GM21723 (cell line): ENCODE measurements at regions not wholly inside any gene's neighbourhood (a gene's known extent, or its start where the extent isn't known, plus 50 kb on each side); places are given as distances from the start of the nearest gene placed in this dataset.
"Not testable (repeated sequence)": the region's sequence is repeated elsewhere in the genome, so short reads cannot be mapped to it uniquely, and the experiment has no call there.

Source experiments
- ATAC-seq: cut with Tn5 transposase; IDR thresholded peaks from one replicate; pipeline ENCODE4 v1.9.1; 2021; ENCODE audit warnings: mild to moderate bottlenecking, moderate library complexity; ENCODE audit not compliant: unreplicated experiment

- ATAC-seq: no peak
Observed at GRCh38 chr12:19763488-19763887, 324.2 kb downstream of the AEBP2 start.

- no peak for ATAC-seq
Observed at GRCh38 chr12:19764408-19764807, 325.1 kb downstream of the AEBP2 start.

DNA sequence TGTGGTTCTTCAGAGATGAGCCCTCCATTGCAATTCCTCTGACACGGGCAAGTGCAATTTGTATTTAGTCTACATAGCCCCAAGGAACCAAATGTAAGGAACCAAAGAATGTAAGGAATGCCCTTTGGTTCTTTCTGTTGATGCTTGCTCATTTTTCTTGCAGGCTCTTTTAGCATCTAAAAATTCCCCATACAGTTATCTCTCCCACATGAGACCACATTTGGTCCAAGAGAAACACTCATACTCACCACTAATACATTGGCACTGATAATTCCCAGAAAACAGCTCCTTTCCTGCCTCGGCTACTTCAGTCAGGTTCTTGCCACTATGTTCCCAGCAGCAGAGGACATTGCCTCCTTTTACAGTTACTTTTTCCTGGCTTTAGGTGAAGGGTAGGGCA is 332.6 kb downstream of the AEBP2 start:
- no peak for ATAC-seq

- no peak for ATAC-seq
Observed at GRCh38 chr12:19772776-19773175, 333.5 kb downstream of the AEBP2 start.

- no peak for ATAC-seq
Observed at GRCh38 chr12:19775241-19775640, 335.9 kb downstream of the AEBP2 start.

DNA sequence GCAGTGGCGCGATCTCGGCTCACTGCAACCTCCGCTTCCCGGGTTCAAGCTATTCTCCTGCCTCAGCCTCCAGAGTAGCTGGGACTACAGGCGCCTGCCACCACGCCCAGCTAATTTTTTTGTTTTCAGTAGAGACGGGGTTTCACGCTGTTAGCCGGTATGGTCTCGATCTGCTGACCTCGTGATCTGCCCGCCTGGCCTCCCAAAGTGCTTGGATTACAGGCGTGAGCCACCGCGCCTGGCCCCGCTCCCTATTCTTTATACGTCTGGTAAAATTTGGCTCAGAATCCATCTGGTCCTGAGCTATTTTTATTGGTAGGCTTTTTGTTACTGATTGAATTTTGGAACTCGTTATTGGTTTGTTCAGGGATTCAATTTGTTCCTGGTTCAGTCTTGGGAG is 336.7 kb downstream of the AEBP2 start:
- not testable (repeated sequence) for ATAC-seq

DNA sequence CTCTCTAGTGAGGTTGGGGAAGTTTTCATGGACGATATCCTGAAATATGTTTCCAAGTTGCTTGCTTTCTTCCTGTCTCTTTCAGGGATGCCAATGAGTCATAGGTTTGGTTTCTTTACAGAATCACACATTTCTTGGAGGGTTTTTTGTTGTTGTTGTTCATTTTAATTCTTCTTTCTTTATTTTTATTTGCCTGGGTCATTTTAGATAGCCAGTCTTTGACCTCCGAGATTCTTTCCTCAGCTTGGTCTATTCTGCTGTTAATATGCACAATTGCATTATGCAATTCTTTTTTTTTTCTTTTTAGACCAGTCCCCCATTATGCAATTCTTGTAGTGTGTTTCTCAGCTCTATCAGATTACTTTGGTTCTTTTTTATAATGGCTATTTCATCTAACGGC is 338.9 kb downstream of the AEBP2 start:
- no peak for ATAC-seq

DNA sequence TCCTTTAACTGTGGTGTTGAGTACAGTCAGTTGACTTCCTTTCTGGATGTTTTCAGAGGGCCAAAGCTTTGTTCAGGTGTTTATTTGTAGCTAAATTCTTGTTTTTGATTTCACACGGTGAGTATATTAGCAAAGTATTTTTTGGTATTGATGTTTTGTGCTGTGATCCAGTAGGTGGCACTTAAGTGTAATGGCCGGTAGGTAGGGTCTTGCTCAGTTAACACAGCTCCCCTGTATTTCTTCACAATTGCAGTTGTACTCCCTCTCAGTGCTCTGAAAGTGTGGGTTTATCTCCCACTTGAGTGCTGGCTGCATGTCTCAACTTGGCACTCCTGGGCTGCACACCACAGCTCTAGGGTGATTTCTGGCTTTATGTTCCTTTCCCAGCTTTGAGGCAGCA is 339.5 kb downstream of the AEBP2 start:
- ATAC-seq: no peak

DNA sequence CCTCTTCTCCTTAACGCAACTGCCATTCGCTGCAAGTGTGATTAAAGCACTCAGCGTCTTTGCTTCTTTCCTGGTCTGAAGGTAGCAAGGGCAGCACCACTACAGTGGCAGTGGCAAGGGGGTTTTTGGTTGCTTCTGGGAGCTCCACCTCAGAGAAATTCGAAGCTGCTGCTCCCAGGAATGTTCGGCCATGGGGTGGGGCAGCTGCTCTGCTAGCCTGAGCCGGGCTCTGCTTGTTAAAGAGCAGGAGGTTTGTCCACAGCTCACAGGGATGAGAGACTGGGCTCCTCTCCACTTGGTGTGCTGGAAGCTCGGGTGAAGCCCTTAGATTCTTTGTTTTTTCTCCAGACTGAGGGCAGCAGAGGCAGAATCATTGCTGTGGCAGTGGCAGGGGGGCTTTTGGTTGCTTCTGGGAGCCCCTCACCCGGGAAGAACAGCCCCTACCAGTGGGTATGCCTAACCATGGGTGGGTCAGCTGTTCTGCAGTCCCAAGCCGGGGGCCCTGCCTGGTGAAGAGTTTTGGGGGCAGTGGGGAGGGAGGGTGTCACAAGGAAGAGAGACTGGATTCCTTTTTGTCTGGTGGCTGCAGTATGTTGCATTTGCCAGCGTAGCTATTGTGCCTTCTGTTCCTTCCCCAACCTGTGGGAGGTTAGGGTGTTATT is 340.2 kb downstream of the AEBP2 start:
- ATAC-seq: no peak

DNA sequence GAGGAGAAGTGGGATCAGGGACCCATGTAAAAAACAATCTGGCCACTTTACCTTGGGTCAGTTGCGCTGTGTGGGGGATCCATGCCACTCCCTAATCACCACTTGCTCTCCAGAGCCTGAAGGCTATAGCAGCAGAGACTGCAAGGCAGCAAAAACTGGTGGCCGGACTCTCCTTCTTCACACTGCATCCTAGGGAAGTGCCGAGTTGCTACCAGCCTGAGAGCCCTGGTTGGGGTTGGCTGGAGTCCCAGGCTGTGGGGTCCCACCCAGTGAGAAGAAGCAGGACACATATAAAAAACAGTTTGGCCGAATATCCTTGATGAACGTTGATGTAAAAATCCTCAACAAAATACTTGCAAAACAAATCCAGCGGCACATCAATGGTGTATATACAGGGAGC is 341.2 kb downstream of the AEBP2 start:
- ATAC-seq: no peak

DNA sequence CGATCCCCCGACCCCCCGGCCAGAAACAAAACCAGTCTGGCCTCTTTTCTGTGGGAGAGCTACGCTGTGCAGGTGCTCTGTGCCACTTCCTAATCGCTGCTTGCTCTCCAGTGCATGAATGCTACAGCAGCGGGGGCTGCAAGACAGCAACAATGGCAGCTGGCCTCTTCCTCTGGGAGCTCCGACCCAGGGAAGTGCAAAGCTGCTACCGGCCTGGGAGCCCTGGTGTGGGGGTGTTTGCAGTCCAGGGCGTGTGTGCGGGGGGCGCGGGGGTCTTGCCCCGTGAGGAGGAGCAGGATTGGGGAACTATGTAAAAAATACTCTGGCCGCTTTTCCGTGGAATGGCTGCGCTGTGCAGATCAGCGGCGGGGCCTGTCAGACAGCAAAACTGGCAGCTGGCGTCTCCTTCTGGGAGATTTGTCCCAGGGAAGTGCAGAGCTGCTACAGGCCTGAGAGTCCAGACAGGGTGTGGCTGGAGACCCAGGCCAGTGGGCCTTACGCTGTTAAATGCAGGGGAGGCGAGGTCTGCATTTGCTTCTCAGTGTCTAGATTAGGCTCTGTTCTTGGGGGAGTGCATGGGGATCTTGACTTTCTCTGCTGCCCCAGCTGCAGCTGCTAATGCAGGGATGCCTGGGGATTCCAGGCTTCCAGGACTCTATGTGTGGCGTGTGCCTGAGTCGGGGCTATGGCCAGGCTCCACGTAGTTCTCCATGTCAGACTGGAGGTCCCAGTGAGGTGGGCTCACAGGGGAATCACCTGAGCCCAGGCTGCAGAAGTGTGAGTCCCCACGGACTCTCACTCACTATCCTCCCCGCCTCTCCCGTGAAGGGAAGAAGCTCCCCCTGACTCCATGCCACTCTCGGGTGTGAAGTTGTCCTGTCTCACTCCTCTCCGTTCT is 344.5 kb downstream of the AEBP2 start:
- no peak for ATAC-seq

- ATAC-seq: no peak
Observed at GRCh38 chr12:19792028-19792427, 352.7 kb downstream of the AEBP2 start.

DNA sequence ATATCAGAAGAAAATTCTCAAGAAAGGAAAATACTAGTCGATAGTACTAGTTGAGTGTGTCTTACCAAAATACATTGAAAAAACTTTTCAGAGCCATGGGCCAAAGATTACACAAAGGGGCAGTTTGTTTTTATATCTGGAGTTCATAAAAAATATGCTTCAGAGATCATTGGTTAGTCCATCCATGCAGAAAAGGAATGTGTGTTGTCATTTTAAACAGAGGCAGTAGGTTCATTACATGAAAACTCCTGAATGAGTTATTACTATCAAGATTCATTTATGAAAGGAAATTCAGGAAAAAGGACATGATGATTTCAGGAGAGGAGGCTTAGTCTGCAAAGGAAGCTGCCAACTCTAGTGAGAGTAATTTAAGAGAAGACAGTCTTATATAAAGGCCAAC is 354.8 kb downstream of the AEBP2 start:
- ATAC-seq: no peak

DNA sequence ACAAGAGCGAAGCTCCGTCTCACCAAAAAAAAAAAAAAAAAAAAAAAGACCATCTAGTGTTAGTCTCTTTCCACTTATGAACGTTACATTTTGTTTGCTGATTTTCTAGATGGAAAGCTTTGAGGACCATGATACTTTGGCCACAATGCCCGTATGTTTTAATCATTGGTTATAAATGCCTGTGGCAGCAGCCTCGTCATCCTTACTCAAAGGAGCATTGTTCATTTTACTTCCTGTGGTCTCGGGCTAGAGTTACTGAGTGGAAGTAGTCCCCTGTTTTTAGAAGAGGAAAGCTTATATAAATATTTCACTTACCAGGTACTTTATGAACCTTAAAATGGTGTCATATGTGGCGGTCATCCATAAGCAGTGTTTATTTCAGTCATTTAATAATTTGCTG is 359.9 kb downstream of the AEBP2 start:
- ATAC-seq: no peak

- ATAC-seq: no peak
Observed at GRCh38 chr12:19799895-19800602, 360.8 kb downstream of the AEBP2 start.

DNA sequence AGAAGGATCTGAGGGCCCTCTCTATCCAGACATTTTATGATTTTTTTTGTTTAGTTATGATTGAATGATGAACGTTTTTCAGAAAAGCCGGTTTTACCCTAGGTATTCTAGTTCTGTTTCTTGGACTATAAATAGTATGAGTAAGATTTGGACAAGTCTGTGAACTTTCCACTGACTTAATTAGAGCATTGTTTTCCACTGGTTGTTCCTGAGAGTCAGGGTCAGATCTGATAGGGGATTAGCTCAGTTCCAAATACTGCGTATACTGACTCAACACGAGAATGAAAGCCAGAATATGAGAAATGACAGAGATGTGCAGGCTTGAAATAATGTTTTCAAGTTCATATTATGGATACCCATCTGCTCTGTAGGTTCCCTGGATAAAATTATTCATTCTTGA is 361.6 kb downstream of the AEBP2 start:
- ATAC-seq: no peak

DNA sequence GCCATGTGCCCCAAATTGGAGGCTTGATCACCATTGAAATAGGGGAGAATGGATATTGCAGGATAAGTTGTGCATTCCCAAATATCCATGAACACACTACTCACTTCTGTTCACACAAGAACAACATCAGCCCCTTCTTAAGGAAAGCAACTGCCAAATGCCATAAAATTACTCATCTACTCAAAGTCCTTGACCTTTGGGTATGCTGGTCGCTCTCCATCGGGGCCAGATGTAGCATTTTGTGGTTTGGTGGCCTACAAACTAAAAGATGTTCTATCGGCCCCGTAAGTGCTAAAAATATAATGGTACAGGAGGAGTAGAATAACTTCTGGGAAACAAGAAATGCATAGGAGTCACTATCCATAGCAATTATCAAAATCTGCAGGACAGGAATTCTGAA is 362.6 kb downstream of the AEBP2 start:
- no peak for ATAC-seq

GRCh38 chr12:19802915-19803314 is 363.6 kb downstream of the AEBP2 start:
- no peak for ATAC-seq

GRCh38 chr12:19804737-19805136 is 365.4 kb downstream of the AEBP2 start:
- ATAC-seq: no peak

DNA sequence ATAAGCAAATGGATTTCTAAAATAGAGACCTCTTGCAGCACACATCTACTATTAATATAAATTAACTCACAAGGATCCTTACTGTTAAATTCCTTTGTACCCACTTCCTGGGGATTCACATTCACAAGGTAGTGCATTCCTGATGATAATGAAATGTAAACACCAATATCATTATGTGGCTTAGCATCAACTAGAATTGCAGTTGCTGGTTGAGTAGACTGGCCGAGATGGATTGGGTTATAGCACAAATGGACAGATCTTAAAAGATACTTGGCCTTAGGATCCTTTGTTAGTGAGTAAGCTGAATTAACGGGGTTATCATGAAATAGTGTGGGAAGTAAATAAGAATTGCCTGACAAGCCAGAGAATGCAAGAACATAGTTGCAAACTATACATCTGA is 369.1 kb downstream of the AEBP2 start:
- no peak for ATAC-seq

DNA sequence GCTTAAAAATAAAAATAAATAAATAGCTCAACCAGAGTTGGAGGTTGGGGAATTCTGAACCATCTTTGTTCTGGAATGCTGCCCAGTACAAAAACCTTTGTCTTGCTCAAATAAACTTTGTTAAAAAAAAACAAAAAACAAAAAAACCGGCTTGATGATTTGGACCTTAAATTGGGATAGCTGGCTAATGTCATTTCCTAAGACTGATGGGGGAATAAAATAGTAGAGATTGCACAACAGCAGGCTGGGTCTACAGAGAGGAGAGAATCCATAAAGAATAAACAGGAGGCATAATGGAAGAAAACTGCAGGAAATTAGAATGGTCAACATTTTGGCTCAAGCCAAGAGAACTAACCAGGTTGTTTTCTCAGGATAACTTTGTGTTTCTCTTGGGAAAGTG is 370.9 kb downstream of the AEBP2 start:
- no peak for ATAC-seq

DNA sequence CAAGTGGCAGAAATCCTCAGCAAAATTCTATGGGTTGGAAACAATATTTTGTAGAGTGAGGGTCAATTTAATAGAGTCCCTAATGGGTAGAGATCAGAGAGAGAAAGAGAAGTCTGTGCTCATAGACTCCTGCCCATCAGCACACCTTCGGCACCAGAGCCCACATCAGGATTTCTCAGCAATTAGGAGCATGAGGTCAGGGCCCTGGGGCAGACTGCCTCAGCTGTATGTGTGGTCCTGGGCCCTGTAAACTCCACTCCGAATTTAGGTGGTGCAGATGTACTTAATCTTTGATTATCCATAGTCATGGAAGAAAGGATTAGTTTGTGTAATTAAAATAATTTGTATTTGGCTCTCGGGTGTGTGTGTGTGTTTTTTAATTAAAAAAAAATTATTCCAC is 372.6 kb downstream of the AEBP2 start:
- no peak for ATAC-seq
